GM12878 (cell line): ENCODE measurements at regions not wholly inside any gene's neighbourhood (a gene's known extent, or its start where the extent isn't known, plus 50 kb on each side); places are given as distances from the start of the nearest gene placed in this dataset.

Experiments
- ATAC-seq: fragments of 200-7000 bp; cut with Tn5 transposase; 3 replicates; pipeline ENCODE4 v1.9.1; 2020; ENCODE audit warnings: mild to moderate bottlenecking, moderate library complexity
- BruUV-seq: library from RNA; stranded (reverse); fragments of 400-500 nt; replicated peaks from 2 replicates; lab custom pipeline; 2021; lab: Mats Ljungman, UMichigan
- CTCF ChIA-PET: fragments of 300-600 bp; sonication (Branson Sonifier 250); formaldehyde crosslinking; extraction: SDS; loops from one replicate; lab custom pipeline; 2021; ENCODE audit warnings: inconsistent platforms; lab: Yijun Ruan, JAX
- POLR2A ChIA-PET: fragments of 350-600 bp; formaldehyde crosslinking; extraction: SDS; loops from one replicate; lab custom pipeline; 2021; ENCODE audit warnings: inconsistent platforms; lab: Charles Lee
- RAD21 ChIA-PET: fragments of 300-600 bp; sonication (Branson Sonifier 250); formaldehyde crosslinking; loops from one replicate; lab custom pipeline; 2023; ENCODE audit warnings: antibody characterized with exemption; ENCODE audit not compliant: unreplicated experiment; lab: Charles Lee
- SMC1A ChIA-PET: fragments of 300-600 bp; sonication (Branson Sonifier 250); formaldehyde crosslinking; loops from one replicate; lab custom pipeline; 2023; ENCODE audit not compliant: unreplicated experiment, uncharacterized antibody; lab: Charles Lee
- DNase-seq: peaks from one replicate; pipeline ENCODE4 v3.0.0-alpha.2; 2011; ENCODE audit warnings: low read depth, low spot score
- FAIRE-seq: peaks from 3 replicates; lab custom pipeline; 2011; peaks lifted over from hg19 to GRCh38; lab: Jason Lieb, UNC
- H2AFZ ChIP-seq: 2 replicates; pipeline ENCODE4 v1.6.0; 2011; ENCODE audit warnings: low read depth, low read length, control low read depth; ENCODE audit not compliant: control insufficient read depth
- H3K27ac ChIP-seq: 2 replicates; pipeline ENCODE4 v1.5.1; 2011; ENCODE audit warnings: control low read depth; ENCODE audit not compliant: control insufficient read depth, insufficient read depth
- H3K27me3 ChIP-seq, 2 experiments: replicated peaks in 1 of 2; 2 replicates each; pipeline versions ENCODE4 v1.6.0 to v1.6.1; 2011; ENCODE audit warnings: low read length in 1 of 2; ENCODE audit not compliant: control insufficient read depth in 2 of 2, insufficient read depth in 2 of 2
- H3K36me3 ChIP-seq, 2 experiments: 2 replicates each; pipeline ENCODE4 v1.5.1; 2011; ENCODE audit warnings: low read length in 1 of 2; ENCODE audit not compliant: control insufficient read depth in 2 of 2, insufficient read depth in 2 of 2
- H3K4me1 ChIP-seq: 2 replicates; pipeline ENCODE4 v1.6.1; 2011; ENCODE audit warnings: mild to moderate bottlenecking, low read length, moderate library complexity, mixed read lengths; ENCODE audit not compliant: control insufficient read depth, insufficient read depth
- H3K4me2 ChIP-seq: 2 replicates; pipeline ENCODE4 v1.6.0; 2011; ENCODE audit warnings: control low read depth; ENCODE audit not compliant: control insufficient read depth, insufficient read depth
- H3K4me3 ChIP-seq: fragments of 200-600 bp; sonication (generic); 2 replicates; pipeline ENCODE4 v1.5.1; 2016
- H3K79me2 ChIP-seq: 2 replicates; pipeline ENCODE4 v1.6.0; 2011; ENCODE audit warnings: low read length; ENCODE audit not compliant: control insufficient read depth, insufficient read depth
- H3K9ac ChIP-seq: 2 replicates; pipeline ENCODE4 v1.8.0; 2011; ENCODE audit warnings: low read length, control low read depth, mixed read lengths; ENCODE audit not compliant: control insufficient read depth, insufficient read depth
- H3K9me3 ChIP-seq: replicated peaks from 3 replicates; pipeline ENCODE4 v1.5.1; 2011; ENCODE audit warnings: mild to moderate bottlenecking, low read length; ENCODE audit not compliant: control insufficient read depth, insufficient read depth
- H4K20me1 ChIP-seq: 2 replicates; pipeline ENCODE4 v1.6.0; 2011; ENCODE audit not compliant: control insufficient read depth, insufficient read depth
- CBFB ChIP-seq: IDR thresholded peaks from 2 replicates; pipeline ENCODE4 v1.6.1; 2016; ENCODE audit warnings: antibody characterized with exemption, low read depth
- EGR1 ChIP-seq, 2 experiments: IDR thresholded peaks; 1 replicate in 1 of 2; 2 replicates in 1 of 2; pipeline ENCODE4 v1.6.1; 2011 to 2012; ENCODE audit warnings: low read depth in 2 of 2, low read length in 2 of 2, borderline replicate concordance in 1 of 2, mild to moderate bottlenecking in 1 of 2, moderate library complexity in 1 of 2
- FOS ChIP-seq: IDR thresholded peaks from 3 replicates; pipeline ENCODE4 v1.6.1; 2011; ENCODE audit warnings: borderline replicate concordance; ENCODE audit not compliant: insufficient read length; ENCODE audit errors: extremely low read depth
- MTA3 ChIP-seq: IDR thresholded peaks from 2 replicates; pipeline ENCODE4 v1.6.1; 2012; ENCODE audit warnings: low read length, inconsistent platforms, borderline replicate concordance
- NFXL1 ChIP-seq: fragments of 450-650 bp; IDR thresholded peaks from 2 replicates; pipeline ENCODE4 v1.6.1; 2017; ENCODE audit warnings: antibody characterized with exemption, mild to moderate bottlenecking, borderline replicate concordance
- NFYA ChIP-seq: IDR thresholded peaks from 2 replicates; pipeline ENCODE4 v1.6.1; 2011; ENCODE audit warnings: low read depth, mild to moderate bottlenecking, low read length, improper control_type of control experiment, borderline replicate concordance
- NR2C1 ChIP-seq: fragments of 450-650 bp; IDR thresholded peaks from 2 replicates; pipeline ENCODE4 v1.6.1; 2017; ENCODE audit warnings: antibody characterized with exemption, mild to moderate bottlenecking, moderate library complexity
- RCOR1 ChIP-seq: conservative IDR thresholded peaks from 2 replicates; pipeline ENCODE4 v1.6.1; 2012; ENCODE audit warnings: low read depth, low read length, improper control_type of control experiment
- SREBF1 ChIP-seq: IDR thresholded peaks from 2 replicates; pipeline ENCODE4 v1.6.1; 2012; ENCODE audit warnings: mild to moderate bottlenecking, low read length
- TBL1XR1 ChIP-seq: IDR thresholded peaks from 2 replicates; pipeline ENCODE4 v1.6.1; 2012; ENCODE audit warnings: low read depth, low read length, improper control_type of control experiment
- WGBS: methylation state at CpG from one replicate; pipeline ENCODE4 v1.1.6; 2016; ENCODE audit warnings: low lambda C conversion rate; ENCODE audit not compliant: insufficient replicate concordance, insufficient coverage; ENCODE audit errors: missing lambda C conversion rate; 5-methylcytosine and 5-hydroxymethylcytosine counted together
- in situ Hi-C: fragments of 300-500 bp; cut with MboI; formaldehyde crosslinking; loops from 9 replicates; pipeline ENCODE4 v1.14.3; 2018; ENCODE audit warnings: mixed read lengths
- intact Hi-C: fragments of 100-400 bp; cut with micrococcal nuclease; formaldehyde crosslinking; loops from one replicate; pipeline ENCODE4 v1.14.2; 2022; ENCODE audit not compliant: unreplicated experiment
- TF ChIP-seq, protein P1 (sequence below): IDR thresholded peaks from 2 replicates; pipeline ENCODE4 v1.6.1; 2011; ENCODE audit warnings: borderline replicate concordance, low read depth, mild to moderate bottlenecking, moderate library complexity, mixed read lengths, low read length; ENCODE audit not compliant: insufficient read depth; ENCODE audit errors: extremely low read length
- TF ChIP-seq, protein P2 (sequence below): fragments of 450-650 bp; IDR thresholded peaks from 2 replicates; pipeline ENCODE4 v1.6.1; 2016; ENCODE audit warnings: mild to moderate bottlenecking
- TF ChIP-seq, protein P3 (sequence below): fragments of 150-350 bp; IDR thresholded peaks from 2 replicates; pipeline ENCODE4 v1.6.1; 2016; ENCODE audit warnings: low read depth, low read length
- TF ChIP-seq, protein P4 (sequence below): IDR thresholded peaks from 2 replicates; pipeline ENCODE4 v1.6.1; 2011; ENCODE audit warnings: low read depth, mild to moderate bottlenecking, low read length, moderate library complexity, borderline replicate concordance; ENCODE audit errors: extremely low read depth

DNA sequence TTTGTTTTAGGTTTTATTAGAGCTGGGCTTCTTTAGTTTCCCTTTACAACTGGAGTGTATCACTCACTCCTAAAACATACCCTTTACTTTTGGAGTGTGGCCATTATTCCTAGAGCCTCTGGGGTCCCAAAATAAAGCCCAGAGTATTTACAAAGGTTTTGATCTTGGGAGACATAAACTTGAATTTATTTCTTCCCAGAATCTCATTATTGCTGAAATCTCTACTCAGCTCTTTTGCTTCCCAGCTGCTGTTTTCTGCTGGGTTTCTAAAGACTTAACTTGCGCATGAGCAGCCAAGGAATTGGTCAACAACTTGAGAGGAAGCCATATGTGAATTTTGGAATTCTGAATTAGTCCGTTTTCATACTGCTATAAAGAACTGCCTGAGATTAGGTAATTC, 94.5 kb upstream of the NRSN1 start:
- Histone ChIP-seq H3K4me1 (no peaks in the 10 kb centered on the region), H3K9ac (no peak overlapping the region), H3K9me3 (no peaks in the 10 kb centered on the region), H3K79me2 (no peaks in the 10 kb centered on the region), H2AFZ (no peak overlapping the region), H3K27ac (no peak overlapping the region), H3K4me2 (no peak overlapping the region), H3K27me3 (no peaks in the 10 kb centered on the region), H4K20me1 (no peaks in the 10 kb centered on the region), H3K4me3 (no peak overlapping the region), H3K36me3 (no peaks in the 10 kb centered on the region)
- TF ChIP-seq NFXL1, result no peak
- TF ChIP-seq TBL1XR1, result no peak
- no peak for TF ChIP-seq FOS
- TF ChIP-seq NR2C1, result no peak
- no peak for TF ChIP-seq NFYA
- TF ChIP-seq SREBF1, result no peak
- TF ChIP-seq, protein P1, sequence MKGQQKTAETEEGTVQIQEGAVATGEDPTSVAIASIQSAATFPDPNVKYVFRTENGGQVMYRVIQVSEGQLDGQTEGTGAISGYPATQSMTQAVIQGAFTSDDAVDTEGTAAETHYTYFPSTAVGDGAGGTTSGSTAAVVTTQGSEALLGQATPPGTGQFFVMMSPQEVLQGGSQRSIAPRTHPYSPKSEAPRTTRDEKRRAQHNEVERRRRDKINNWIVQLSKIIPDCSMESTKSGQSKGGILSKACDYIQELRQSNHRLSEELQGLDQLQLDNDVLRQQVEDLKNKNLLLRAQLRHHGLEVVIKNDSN, result no peak
- TF ChIP-seq, protein P2, sequence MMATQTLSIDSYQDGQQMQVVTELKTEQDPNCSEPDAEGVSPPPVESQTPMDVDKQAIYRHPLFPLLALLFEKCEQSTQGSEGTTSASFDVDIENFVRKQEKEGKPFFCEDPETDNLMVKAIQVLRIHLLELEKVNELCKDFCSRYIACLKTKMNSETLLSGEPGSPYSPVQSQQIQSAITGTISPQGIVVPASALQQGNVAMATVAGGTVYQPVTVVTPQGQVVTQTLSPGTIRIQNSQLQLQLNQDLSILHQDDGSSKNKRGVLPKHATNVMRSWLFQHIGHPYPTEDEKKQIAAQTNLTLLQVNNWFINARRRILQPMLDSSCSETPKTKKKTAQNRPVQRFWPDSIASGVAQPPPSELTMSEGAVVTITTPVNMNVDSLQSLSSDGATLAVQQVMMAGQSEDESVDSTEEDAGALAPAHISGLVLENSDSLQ, result no peak
- TF ChIP-seq RCOR1, result no peak
- no peak for TF ChIP-seq MTA3
- no peak for TF ChIP-seq CBFB
- no peak for TF ChIP-seq EGR1 (IDR thresholded peaks at IDR 0.05; ENCODE audit: borderline replicate concordance in 1 of 2, low read depth in 2 of 2, low read length in 2 of 2)
- TF ChIP-seq, protein P3, sequence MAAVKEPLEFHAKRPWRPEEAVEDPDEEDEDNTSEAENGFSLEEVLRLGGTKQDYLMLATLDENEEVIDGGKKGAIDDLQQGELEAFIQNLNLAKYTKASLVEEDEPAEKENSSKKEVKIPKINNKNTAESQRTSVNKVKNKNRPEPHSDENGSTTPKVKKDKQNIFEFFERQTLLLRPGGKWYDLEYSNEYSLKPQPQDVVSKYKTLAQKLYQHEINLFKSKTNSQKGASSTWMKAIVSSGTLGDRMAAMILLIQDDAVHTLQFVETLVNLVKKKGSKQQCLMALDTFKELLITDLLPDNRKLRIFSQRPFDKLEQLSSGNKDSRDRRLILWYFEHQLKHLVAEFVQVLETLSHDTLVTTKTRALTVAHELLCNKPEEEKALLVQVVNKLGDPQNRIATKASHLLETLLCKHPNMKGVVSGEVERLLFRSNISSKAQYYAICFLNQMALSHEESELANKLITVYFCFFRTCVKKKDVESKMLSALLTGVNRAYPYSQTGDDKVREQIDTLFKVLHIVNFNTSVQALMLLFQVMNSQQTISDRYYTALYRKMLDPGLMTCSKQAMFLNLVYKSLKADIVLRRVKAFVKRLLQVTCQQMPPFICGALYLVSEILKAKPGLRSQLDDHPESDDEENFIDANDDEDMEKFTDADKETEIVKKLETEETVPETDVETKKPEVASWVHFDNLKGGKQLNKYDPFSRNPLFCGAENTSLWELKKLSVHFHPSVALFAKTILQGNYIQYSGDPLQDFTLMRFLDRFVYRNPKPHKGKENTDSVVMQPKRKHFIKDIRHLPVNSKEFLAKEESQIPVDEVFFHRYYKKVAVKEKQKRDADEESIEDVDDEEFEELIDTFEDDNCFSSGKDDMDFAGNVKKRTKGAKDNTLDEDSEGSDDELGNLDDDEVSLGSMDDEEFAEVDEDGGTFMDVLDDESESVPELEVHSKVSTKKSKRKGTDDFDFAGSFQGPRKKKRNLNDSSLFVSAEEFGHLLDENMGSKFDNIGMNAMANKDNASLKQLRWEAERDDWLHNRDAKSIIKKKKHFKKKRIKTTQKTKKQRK, result no peak
- TF ChIP-seq, protein P4, sequence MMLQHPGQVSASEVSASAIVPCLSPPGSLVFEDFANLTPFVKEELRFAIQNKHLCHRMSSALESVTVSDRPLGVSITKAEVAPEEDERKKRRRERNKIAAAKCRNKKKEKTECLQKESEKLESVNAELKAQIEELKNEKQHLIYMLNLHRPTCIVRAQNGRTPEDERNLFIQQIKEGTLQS, result no peak
- FAIRE-seq (no peak), DNase-seq (no peak), ATAC-seq (no peak)
- BruUV-seq, result no TSS peak
- intact Hi-C loops, result no loop called here
- ChIA-PET CTCF (no interaction called here), POLR2A (no interaction called here), SMC1A (no interaction called here), RAD21 (no interaction called here)
- 44% methylated on average over 2 of the region's 2 CpGs for WGBS
- in situ Hi-C loops, result no loop called here
